ENCODE measurements at regions not wholly inside any gene's neighbourhood (a gene's known extent, or its start where the extent isn't known, plus 50 kb on each side); places are given as distances from the start of the nearest gene placed in this dataset.
"Not testable (repeated sequence)": the region's sequence is repeated elsewhere in the genome, so short reads cannot be mapped to it uniquely, and the experiment has no call there.

- no peak overlapping the region for H3K4me3 ChIP-seq (ENCODE audit: extremely low read depth, insufficient read depth, low read length, poor library complexity, severe bottlenecking)
- no peaks in the 10 kb centered on the region for H3K4me1 ChIP-seq (ENCODE audit: control insufficient read depth, insufficient read depth, low read length, poor library complexity, severe bottlenecking)
- no peak overlapping the region for H3K27ac ChIP-seq (ENCODE audit: low read depth, low read length, severe bottlenecking)
- H3K36me3 ChIP-seq (ENCODE audit: control insufficient read depth, insufficient read depth, low read length) = no peaks in the 10 kb centered on the region
- no peaks in the 10 kb centered on the region for H3K9me3 ChIP-seq (ENCODE audit: control insufficient read depth, low read length)
Measured at GRCh38 chr5:111932199-111932598, 175.2 kb upstream of the NREP start.

DNA sequence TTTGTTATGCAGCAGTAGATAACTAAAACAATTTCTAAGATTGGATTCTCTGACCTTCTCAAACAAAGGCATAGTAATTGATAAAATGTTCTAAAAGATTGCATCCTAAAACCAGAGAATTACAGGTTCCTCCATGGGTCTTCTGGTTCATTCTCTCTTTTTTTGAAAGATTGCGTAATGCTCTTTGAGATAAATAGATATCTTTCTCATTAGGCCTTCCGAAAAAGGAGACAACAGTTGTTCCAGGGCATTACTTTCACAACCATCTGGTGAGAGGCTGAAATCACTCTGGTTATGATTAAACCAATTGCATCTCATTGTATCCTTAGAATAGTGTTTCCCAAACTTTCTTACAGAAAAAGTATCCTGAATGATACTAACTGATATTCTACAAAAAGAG lies 174.7 kb upstream of the NREP start:
- Histone ChIP-seq H3K27ac (ENCODE audit: low read depth, low read length, severe bottlenecking) (no peak overlapping the region), H3K36me3 (ENCODE audit: control insufficient read depth, insufficient read depth, low read length) (no peaks in the 10 kb centered on the region), H3K9me3 (ENCODE audit: control insufficient read depth, low read length) (no peaks in the 10 kb centered on the region), H3K4me1 (ENCODE audit: control insufficient read depth, insufficient read depth, low read length, poor library complexity, severe bottlenecking) (no peaks in the 10 kb centered on the region), H3K4me3 (ENCODE audit: extremely low read depth, insufficient read depth, low read length, poor library complexity, severe bottlenecking) (no peak overlapping the region)
- 100% methylated on average over 1 of the region's 2 CpGs; no CpG with 5 or more reads in 1 of the 2 experiments for WGBS, 2 experiments (ENCODE audit: insufficient coverage in 2 of 2)

DNA sequence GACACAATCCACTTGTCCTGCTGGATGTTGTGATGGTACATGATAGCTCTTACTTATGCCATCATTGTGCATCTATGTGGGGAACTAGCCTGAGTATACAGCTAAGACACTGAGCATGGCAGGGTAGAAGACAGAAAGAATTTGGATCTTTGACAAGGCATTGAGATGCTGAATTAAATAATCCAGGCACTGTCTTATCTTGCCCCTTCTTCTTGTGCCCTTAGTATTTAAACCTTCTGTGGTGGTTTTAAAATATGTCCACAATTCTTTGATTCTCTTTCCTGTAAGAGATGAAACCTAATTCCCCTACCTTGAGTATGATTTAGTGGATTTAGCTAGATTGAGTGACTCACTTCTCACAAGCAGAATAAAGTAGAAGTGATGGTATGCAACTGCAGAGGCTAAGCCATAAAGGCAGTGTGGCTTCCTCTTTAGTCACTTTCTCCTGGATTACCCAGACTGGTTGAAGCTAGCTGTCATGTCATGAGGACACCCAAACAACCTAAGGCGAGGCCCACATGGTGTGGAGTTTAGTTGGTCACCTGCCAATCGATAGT lies 174.0 kb upstream of the NREP start:
- 74 to 88% methylated on average over 1 to 2 of the region's 2 CpGs for WGBS, 2 experiments (ENCODE audit: insufficient coverage in 2 of 2)

GRCh38 chr5:111930449-111930848 lies 173.5 kb upstream of the NREP start:
- H3K36me3 ChIP-seq (ENCODE audit: control insufficient read depth, insufficient read depth, low read length) = no peaks in the 10 kb centered on the region
- H3K9me3 ChIP-seq (ENCODE audit: control insufficient read depth, low read length) = no peaks in the 10 kb centered on the region
- H3K4me3 ChIP-seq (ENCODE audit: extremely low read depth, insufficient read depth, low read length, poor library complexity, severe bottlenecking) = no peak overlapping the region
- WGBS, 2 experiments (ENCODE audit: insufficient coverage in 2 of 2) = no CpG with 5 or more reads among the region's 1 CpG
- no peaks in the 10 kb centered on the region for H3K4me1 ChIP-seq (ENCODE audit: control insufficient read depth, insufficient read depth, low read length, poor library complexity, severe bottlenecking)
- no peak overlapping the region for H3K27ac ChIP-seq (ENCODE audit: low read depth, low read length, severe bottlenecking)

More for the DNA sequence above, 174.0 kb upstream of the NREP start:
- H3K36me3 ChIP-seq (ENCODE audit: control insufficient read depth, insufficient read depth, low read length) = no peaks in the 10 kb centered on the region
- H3K4me1 ChIP-seq (ENCODE audit: control insufficient read depth, insufficient read depth, low read length, poor library complexity, severe bottlenecking) = no peaks in the 10 kb centered on the region
- H3K27ac ChIP-seq (ENCODE audit: low read depth, low read length, severe bottlenecking) = no peak overlapping the region
- H3K9me3 ChIP-seq (ENCODE audit: control insufficient read depth, low read length) = no peaks in the 10 kb centered on the region
- no peak overlapping the region for H3K4me3 ChIP-seq (ENCODE audit: extremely low read depth, insufficient read depth, low read length, poor library complexity, severe bottlenecking)

GRCh38 chr5:111929867-111930266 lies 172.9 kb upstream of the NREP start:
- WGBS, 2 experiments (ENCODE audit: insufficient coverage in 2 of 2) = 75 to 100% methylated on average over 1 of the region's 1 CpG
- Histone ChIP-seq H3K36me3 (ENCODE audit: control insufficient read depth, insufficient read depth, low read length) (no peaks in the 10 kb centered on the region), H3K4me3 (ENCODE audit: extremely low read depth, insufficient read depth, low read length, poor library complexity, severe bottlenecking) (no peak overlapping the region), H3K4me1 (ENCODE audit: control insufficient read depth, insufficient read depth, low read length, poor library complexity, severe bottlenecking) (no peaks in the 10 kb centered on the region), H3K27ac (ENCODE audit: low read depth, low read length, severe bottlenecking) (no peak overlapping the region), H3K9me3 (ENCODE audit: control insufficient read depth, low read length) (no peaks in the 10 kb centered on the region)

- H3K36me3 ChIP-seq (ENCODE audit: control insufficient read depth, insufficient read depth, low read length) = no peaks in the 10 kb centered on the region
- H3K4me1 ChIP-seq (ENCODE audit: control insufficient read depth, insufficient read depth, low read length, poor library complexity, severe bottlenecking) = no peaks in the 10 kb centered on the region
- no peak overlapping the region for H3K4me3 ChIP-seq (ENCODE audit: extremely low read depth, insufficient read depth, low read length, poor library complexity, severe bottlenecking)
- no peaks in the 10 kb centered on the region for H3K9me3 ChIP-seq (ENCODE audit: control insufficient read depth, low read length)
- H3K27ac ChIP-seq (ENCODE audit: low read depth, low read length, severe bottlenecking) = no peak overlapping the region
Measured at GRCh38 chr5:111929261-111929660, 172.3 kb upstream of the NREP start.

- H3K4me3 ChIP-seq (ENCODE audit: extremely low read depth, insufficient read depth, low read length, poor library complexity, severe bottlenecking) = no peak overlapping the region
- no peaks in the 10 kb centered on the region for H3K36me3 ChIP-seq (ENCODE audit: control insufficient read depth, insufficient read depth, low read length)
- H3K4me1 ChIP-seq (ENCODE audit: control insufficient read depth, insufficient read depth, low read length, poor library complexity, severe bottlenecking) = no peaks in the 10 kb centered on the region
- H3K9me3 ChIP-seq (ENCODE audit: control insufficient read depth, low read length) = no peaks in the 10 kb centered on the region
- no peak overlapping the region for H3K27ac ChIP-seq (ENCODE audit: low read depth, low read length, severe bottlenecking)
Measured at GRCh38 chr5:111928511-111928910, 171.5 kb upstream of the NREP start.

DNA sequence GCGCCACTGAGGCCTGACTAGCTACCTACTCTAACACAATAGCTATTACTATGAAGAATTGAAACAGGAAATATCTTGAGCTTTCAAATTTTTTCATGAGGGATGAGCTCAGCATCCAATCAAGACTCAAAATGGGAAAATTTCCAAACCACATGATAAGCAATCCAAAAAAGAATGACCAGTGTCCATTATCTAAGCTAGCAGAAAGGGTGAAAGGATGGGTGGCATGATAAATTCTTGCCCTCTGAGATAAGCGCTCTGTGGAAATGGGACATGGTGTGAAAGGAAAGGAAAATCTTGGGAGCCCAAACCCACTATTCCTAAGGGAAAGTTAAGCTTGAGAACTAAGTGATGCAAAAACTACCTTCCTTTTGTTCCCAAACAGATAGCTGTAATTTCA lies 170.2 kb upstream of the NREP start:
- H3K36me3 ChIP-seq (ENCODE audit: control insufficient read depth, insufficient read depth, low read length) = no peaks in the 10 kb centered on the region
- no peak overlapping the region for H3K4me3 ChIP-seq (ENCODE audit: extremely low read depth, insufficient read depth, low read length, poor library complexity, severe bottlenecking)
- H3K27ac ChIP-seq (ENCODE audit: low read depth, low read length, severe bottlenecking) = no peak overlapping the region
- WGBS, 2 experiments (ENCODE audit: insufficient coverage in 2 of 2) = 80 to 100% methylated on average over 1 of the region's 2 CpGs
- H3K4me1 ChIP-seq (ENCODE audit: control insufficient read depth, insufficient read depth, low read length, poor library complexity, severe bottlenecking) = no peaks in the 10 kb centered on the region
- H3K9me3 ChIP-seq (ENCODE audit: control insufficient read depth, low read length) = no peaks in the 10 kb centered on the region

DNA sequence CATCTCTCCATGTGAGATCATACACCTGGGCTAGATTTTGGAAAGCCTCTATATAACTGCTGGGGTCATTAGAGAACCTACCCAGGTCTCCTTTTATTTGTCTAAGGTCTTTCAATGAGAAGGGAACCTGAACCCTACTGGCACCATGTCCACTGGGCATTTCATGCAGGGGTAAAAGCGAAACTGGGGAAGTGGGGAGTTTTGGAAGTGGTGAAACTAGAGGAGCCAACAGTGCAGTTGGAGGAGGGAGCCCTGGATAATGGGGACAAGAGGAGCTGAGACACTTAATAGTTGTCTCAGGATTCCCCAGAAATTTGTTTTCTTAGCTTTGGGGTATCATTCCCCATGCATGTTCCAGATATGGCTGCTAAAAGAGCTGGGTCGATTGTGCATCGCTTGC lies 169.0 kb upstream of the NREP start:
- no peak overlapping the region for H3K27ac ChIP-seq (ENCODE audit: low read depth, low read length, severe bottlenecking)
- H3K4me3 ChIP-seq (ENCODE audit: extremely low read depth, insufficient read depth, low read length, poor library complexity, severe bottlenecking) = no peak overlapping the region
- no peaks in the 10 kb centered on the region for H3K9me3 ChIP-seq (ENCODE audit: control insufficient read depth, low read length)
- 93% methylated on average over 3 of the region's 3 CpGs; no CpG with 5 or more reads in 1 of the 2 experiments for WGBS, 2 experiments (ENCODE audit: insufficient coverage in 2 of 2)
- H3K36me3 ChIP-seq (ENCODE audit: control insufficient read depth, insufficient read depth, low read length) = no peaks in the 10 kb centered on the region
- no peaks in the 10 kb centered on the region for H3K4me1 ChIP-seq (ENCODE audit: control insufficient read depth, insufficient read depth, low read length, poor library complexity, severe bottlenecking)

DNA sequence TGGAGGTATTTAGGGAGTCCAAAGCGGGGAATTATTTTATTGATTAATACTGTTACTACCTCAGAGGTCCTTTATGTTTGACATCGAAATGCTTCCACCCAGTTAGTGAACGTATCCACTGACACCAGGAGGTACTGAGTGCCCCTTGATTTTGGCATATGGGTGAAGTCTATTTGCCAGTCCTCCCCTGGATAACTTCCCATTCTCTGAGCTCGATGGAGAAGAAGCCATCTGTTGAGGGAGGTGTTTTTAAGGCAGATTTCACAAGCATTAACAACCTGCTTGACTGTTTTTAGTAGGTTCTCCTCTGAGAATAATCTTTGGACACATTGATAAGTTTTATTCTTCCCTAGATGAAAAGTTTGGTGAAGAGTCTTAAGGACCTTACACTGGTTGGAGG lies 165.3 kb upstream of the NREP start:
- Histone ChIP-seq H3K9me3 (ENCODE audit: control insufficient read depth, low read length) (no peaks in the 10 kb centered on the region), H3K4me3 (ENCODE audit: extremely low read depth, insufficient read depth, low read length, poor library complexity, severe bottlenecking) (no peak overlapping the region), H3K36me3 (ENCODE audit: control insufficient read depth, insufficient read depth, low read length) (no peaks in the 10 kb centered on the region), H3K27ac (ENCODE audit: low read depth, low read length, severe bottlenecking) (no peak overlapping the region), H3K4me1 (ENCODE audit: control insufficient read depth, insufficient read depth, low read length, poor library complexity, severe bottlenecking) (no peaks in the 10 kb centered on the region)
- 100% methylated on average over 2 of the region's 4 CpGs; no CpG with 5 or more reads in 1 of the 2 experiments for WGBS, 2 experiments (ENCODE audit: insufficient coverage in 2 of 2)

- not testable (repeated sequence) for H3K4me3 ChIP-seq (ENCODE audit: extremely low read depth, insufficient read depth, low read length, poor library complexity, severe bottlenecking); H3K4me1 ChIP-seq (ENCODE audit: control insufficient read depth, insufficient read depth, low read length, poor library complexity, severe bottlenecking); H3K27ac ChIP-seq (ENCODE audit: low read depth, low read length, severe bottlenecking); H3K36me3 ChIP-seq (ENCODE audit: control insufficient read depth, insufficient read depth, low read length); H3K9me3 ChIP-seq (ENCODE audit: control insufficient read depth, low read length)
- no CpG with 5 or more reads among the region's 2 CpGs for WGBS, 2 experiments (ENCODE audit: insufficient coverage in 2 of 2)
Measured at GRCh38 chr5:111921691-111922090, 164.7 kb upstream of the NREP start.

Data from mesodermal cell (in vitro differentiated cells).